HG03439 (cell line): ENCODE measurements at regions not wholly inside any gene's neighbourhood (a gene's known extent, or its start where the extent isn't known, plus 50 kb on each side); places are given as distances from the start of the nearest gene placed in this dataset.
"Not testable (repeated sequence)": the region's sequence is repeated elsewhere in the genome, so short reads cannot be mapped to it uniquely, and the experiment has no call there.

Experiments
- ATAC-seq: cut with Tn5 transposase; IDR thresholded peaks from one replicate; pipeline ENCODE4 v1.9.1; 2021; ENCODE audit warnings: mild to moderate bottlenecking, moderate library complexity; ENCODE audit not compliant: unreplicated experiment

- ATAC-seq: no peak
Observed at GRCh38 chr6:145544514-145544913, 190.8 kb downstream of the EPM2A start.

- ATAC-seq: no peak
Observed at GRCh38 chr6:145546265-145546664, 189.1 kb downstream of the EPM2A start.

GRCh38 chr6:145547594-145548335 is 187.6 kb downstream of the EPM2A start:
- ATAC-seq: no peak

GRCh38 chr6:145548933-145549648 is 186.2 kb downstream of the EPM2A start:
- no peak for ATAC-seq

- ATAC-seq: no peak
Observed at GRCh38 chr6:145551164-145551563, 184.2 kb downstream of the EPM2A start.

DNA sequence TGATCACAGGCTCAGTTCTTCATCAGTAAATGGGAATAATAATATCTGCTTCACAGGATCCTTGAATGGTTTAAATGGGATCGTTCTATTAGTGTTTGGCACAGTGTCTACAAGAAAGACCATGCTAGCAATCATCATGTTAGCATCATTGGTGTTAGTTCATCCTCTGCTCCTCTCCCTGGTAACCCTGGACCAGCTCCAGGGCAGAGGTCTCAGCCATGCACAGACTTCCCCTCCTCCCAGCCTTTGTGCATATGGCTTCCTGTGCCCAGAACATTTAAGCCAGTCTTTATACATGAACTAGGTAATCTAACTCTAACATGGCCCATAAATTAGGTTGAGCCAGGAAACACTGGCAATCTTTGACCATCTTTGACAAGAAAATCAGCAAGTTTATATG is 180.2 kb downstream of the EPM2A start:
- no peak for ATAC-seq

- ATAC-seq: no peak
Observed at GRCh38 chr6:145557474-145557873, 177.8 kb downstream of the EPM2A start.

DNA sequence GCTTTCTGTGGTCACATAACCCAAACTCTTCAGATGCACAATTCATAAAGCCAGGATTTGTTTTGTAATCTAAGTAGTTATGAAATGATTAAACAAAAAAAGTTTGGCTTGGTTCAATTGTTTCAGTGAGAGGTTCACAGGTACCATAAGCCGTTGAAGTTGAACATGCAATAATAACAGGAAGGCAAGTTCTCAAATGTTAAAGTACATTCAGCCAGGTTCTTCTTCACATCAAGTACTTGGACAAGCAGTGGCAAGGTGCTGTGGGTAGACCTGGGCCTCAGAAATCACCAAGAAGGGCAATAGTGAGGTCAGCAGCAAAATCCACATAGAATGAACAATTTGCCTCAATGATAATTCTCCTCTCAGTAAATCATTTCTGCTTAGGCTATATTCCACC is 175.5 kb downstream of the EPM2A start:
- ATAC-seq: no peak

- ATAC-seq: no peak
Observed at GRCh38 chr6:145561095-145562072, 173.9 kb downstream of the EPM2A start.

- ATAC-seq: no peak
Observed at GRCh38 chr6:145562771-145563615, 172.3 kb downstream of the EPM2A start.

GRCh38 chr6:145564553-145564952 is 170.8 kb downstream of the EPM2A start:
- ATAC-seq: no peak

- ATAC-seq: no peak
Observed at GRCh38 chr6:145567684-145568252, 167.6 kb downstream of the EPM2A start.

DNA sequence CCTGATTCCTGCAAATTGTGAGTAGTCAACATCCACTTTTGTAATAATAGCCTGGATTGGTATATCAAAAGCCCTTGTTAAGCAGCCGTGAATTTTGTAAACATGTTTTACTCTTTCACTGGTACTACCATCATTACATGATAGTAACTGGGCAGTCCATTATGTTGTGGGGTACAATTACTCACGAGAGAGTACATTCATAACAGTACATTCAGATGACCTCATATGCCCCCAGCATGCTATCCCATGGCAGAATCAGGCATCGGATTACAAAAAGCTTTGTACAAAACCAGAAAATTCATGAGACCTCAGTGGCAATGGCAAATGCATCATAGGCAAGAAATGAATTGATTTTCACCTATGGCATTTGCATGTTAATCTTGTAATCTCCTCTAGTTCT is 166.2 kb downstream of the EPM2A start:
- ATAC-seq: no peak

GRCh38 chr6:145570336-145570735 is 165.0 kb downstream of the EPM2A start:
- not testable (repeated sequence) for ATAC-seq

DNA sequence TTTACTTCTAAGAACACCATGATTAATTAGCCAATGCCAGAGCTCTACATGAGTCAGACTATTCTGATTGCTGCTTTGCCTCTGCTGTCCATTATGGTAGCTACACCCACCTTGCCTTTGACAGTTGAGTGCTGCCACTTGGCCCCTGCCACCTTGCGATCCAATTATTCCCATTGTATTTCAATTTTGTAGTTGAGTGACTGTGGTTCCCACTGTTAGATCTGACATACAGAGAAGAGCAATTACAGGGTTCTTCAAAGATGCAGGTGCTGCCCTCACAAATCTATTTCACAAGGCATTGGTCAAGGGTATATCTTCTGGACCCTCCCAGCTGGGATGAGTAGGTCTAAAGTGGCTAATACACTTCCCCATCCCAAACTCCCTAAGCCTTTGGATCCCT is 161.1 kb downstream of the EPM2A start:
- not testable (repeated sequence) for ATAC-seq
